HepG2 (cell line): ENCODE measurements at regions not wholly inside any gene's neighbourhood (a gene's known extent, or its start where the extent isn't known, plus 50 kb on each side); places are given as distances from the start of the nearest gene placed in this dataset.

Source experiments
- ATAC-seq: fragments of 200-7000 bp; cut with Tn5 transposase; 3 replicates; pipeline ENCODE4 v1.9.1; 2020; ENCODE audit warnings: mild to moderate bottlenecking, moderate library complexity
- BruUV-seq: library from RNA; stranded (reverse); fragments of 400-500 nt; replicated peaks from 2 replicates; lab custom pipeline; 2021; lab: Mats Ljungman, UMichigan
- CTCF ChIA-PET: fragments of 300-600 bp; formaldehyde crosslinking; extraction: SDS; loops from one replicate; lab custom pipeline; 2021; ENCODE audit warnings: low total read pairs, inconsistent platforms, low intra/inter-chr PET ratio; lab: Yijun Ruan, JAX
- POLR2A ChIA-PET: fragments of 350-600 bp; sonication (Branson Sonifier 250); formaldehyde crosslinking; loops from one replicate; lab custom pipeline; 2020; ENCODE audit warnings: antibody characterized with exemption, inconsistent platforms; lab: Yijun Ruan, JAX
- DNase-seq: peaks from one replicate; pipeline ENCODE4 v3.0.0-alpha.2; 2015; ENCODE audit warnings: low spot score
- FAIRE-seq: peaks from 3 replicates; lab custom pipeline; 2011; peaks lifted over from hg19 to GRCh38; lab: Jason Lieb, UNC
- H2AFZ ChIP-seq: one replicate; pipeline ENCODE4 v1.6.1; 2011; ENCODE audit warnings: low read length, inconsistent platforms
- H3K27ac ChIP-seq: fragments of 300-600 bp; 3 replicates; pipeline ENCODE4 v1.8.0; 2011; ENCODE audit warnings: mixed run types, mild to moderate bottlenecking, mixed read lengths, low read length, inconsistent platforms; ENCODE audit not compliant: insufficient read depth; ENCODE audit errors: extremely low read length
- H3K27me3 ChIP-seq, 2 experiments: fragments of 200-600 bp in 1 of 2; 2 replicates in 1 of 2; 3 replicates in 1 of 2; pipeline versions ENCODE4 v1.6.0 to v1.8.0; 2011; ENCODE audit warnings: low read length in 2 of 2, mild to moderate bottlenecking in 2 of 2, moderate library complexity in 2 of 2, inconsistent platforms in 1 of 2; ENCODE audit not compliant: insufficient read depth in 2 of 2, control insufficient read depth in 1 of 2
- H3K36me3 ChIP-seq, 2 experiments: fragments of 200-600 bp in 1 of 2; replicated peaks in 1 of 2; 2 replicates in 1 of 2; 3 replicates in 1 of 2; pipeline versions ENCODE4 v1.5.1 to v1.8.0; 2011; ENCODE audit warnings: low read length in 2 of 2, inconsistent platforms in 1 of 2; ENCODE audit not compliant: insufficient read depth in 2 of 2, control insufficient read depth in 1 of 2
- H3K4me1 ChIP-seq: 2 replicates; pipeline ENCODE4 v1.5.1; 2012; ENCODE audit warnings: low read length, inconsistent platforms; ENCODE audit not compliant: insufficient read depth
- H3K4me2 ChIP-seq: 2 replicates; pipeline ENCODE4 v1.6.0; 2011; ENCODE audit warnings: low read depth, low read length, inconsistent platforms
- H3K4me3 ChIP-seq, 3 experiments: fragments of 200-600 bp in 1 of 3; sonication (generic), shearing (Covaris generic) in 1 of 3; replicated peaks in 1 of 3; 2 replicates each; pipeline ENCODE4 v1.5.1; 2011 to 2016; ENCODE audit warnings: low read length in 3 of 3, inconsistent platforms in 2 of 3, low read depth in 2 of 3, mild to moderate bottlenecking in 2 of 3, control low read depth in 1 of 3, mixed read lengths in 1 of 3; ENCODE audit not compliant: insufficient read depth in 1 of 3
- H3K79me2 ChIP-seq: one replicate; pipeline ENCODE4 v1.6.1; 2011; ENCODE audit warnings: low read length, inconsistent platforms; ENCODE audit not compliant: insufficient read depth
- H3K9ac ChIP-seq: 2 replicates; pipeline ENCODE4 v1.6.0; 2011; ENCODE audit warnings: mild to moderate bottlenecking, low read depth, low read length, inconsistent platforms; ENCODE audit not compliant: insufficient read depth
- H3K9me3 ChIP-seq: 2 replicates; pipeline ENCODE4 v1.5.1; 2012; ENCODE audit warnings: mild to moderate bottlenecking, low read length
- H4K20me1 ChIP-seq: 2 replicates; pipeline ENCODE4 v1.6.0; 2011; ENCODE audit warnings: inconsistent platforms, mild to moderate bottlenecking, low read length, moderate library complexity; ENCODE audit not compliant: insufficient read depth
- BORCS8-MEF2B ChIP-seq: sonication (generic); formaldehyde crosslinking; IDR thresholded peaks from 2 replicates; pipeline ENCODE4 v1.8.0; 2022; ENCODE audit warnings: mild to moderate bottlenecking, missing genetic modification reagents
- CCDC6 ChIP-seq: sonication (generic); formaldehyde crosslinking; IDR thresholded peaks from 2 replicates; pipeline ENCODE4 v1.8.1; 2022; ENCODE audit warnings: mild to moderate bottlenecking, missing genetic modification reagents, moderate library complexity
- CERS6 ChIP-seq: sonication (generic); formaldehyde crosslinking; IDR thresholded peaks from 2 replicates; pipeline ENCODE4 v1.5.0; 2020; ENCODE audit warnings: missing genetic modification reagents
- EHMT2 ChIP-seq: fragments of 200-600 bp; sonication (generic); IDR thresholded peaks from 2 replicates; pipeline ENCODE4 v1.7.0; 2017; ENCODE audit warnings: antibody characterized with exemption, low read depth, low read length, borderline replicate concordance
- FOXM1 ChIP-seq: sonication (generic); formaldehyde crosslinking; IDR thresholded peaks from 2 replicates; pipeline ENCODE4 v1.5.0; 2020; ENCODE audit warnings: missing genetic modification reagents
- KDM4B ChIP-seq: sonication (generic); formaldehyde crosslinking; IDR thresholded peaks from 2 replicates; pipeline ENCODE4 v1.4.0; 2020; ENCODE audit warnings: missing genetic modification reagents
- MAFK ChIP-seq, 2 experiments: IDR thresholded peaks in 1 of 2; conservative IDR thresholded peaks in 1 of 2; 2 replicates each; pipeline ENCODE4 v1.6.1; 2011; ENCODE audit warnings: improper control_type of control experiment in 2 of 2, low read length in 2 of 2
- NCOA5 ChIP-seq: sonication (generic); formaldehyde crosslinking; IDR thresholded peaks from 2 replicates; pipeline ENCODE4 v1.4.0; 2020; ENCODE audit warnings: missing genetic modification reagents
- PHF5A ChIP-seq: IDR thresholded peaks from one replicate; pipeline ENCODE4 v1.6.1; 2018; ENCODE audit warnings: low read depth, missing genetic modification reagents; ENCODE audit not compliant: unreplicated experiment
- SMAD9 ChIP-seq: sonication (generic); formaldehyde crosslinking; IDR thresholded peaks from 2 replicates; pipeline ENCODE4 v1.5.1; 2020; ENCODE audit warnings: mild to moderate bottlenecking, missing genetic modification reagents
- SMYD3 ChIP-seq: sonication (generic); formaldehyde crosslinking; IDR thresholded peaks from 2 replicates; pipeline ENCODE4 v1.8.1; 2023; ENCODE audit warnings: mild to moderate bottlenecking, missing genetic modification reagents
- ZNF382 ChIP-seq: sonication (generic); formaldehyde crosslinking; IDR thresholded peaks from 2 replicates; pipeline ENCODE4 v1.5.0; 2020; ENCODE audit warnings: missing genetic modification reagents, mild to moderate bottlenecking, borderline replicate concordance
- ZNF414 ChIP-seq: sonication (generic); formaldehyde crosslinking; IDR thresholded peaks from 2 replicates; pipeline ENCODE4 v1.5.0; 2020; ENCODE audit warnings: missing genetic modification reagents
- ZNF460 ChIP-seq: sonication (generic); formaldehyde crosslinking; IDR thresholded peaks from 2 replicates; pipeline ENCODE4 v1.5.1; 2020; ENCODE audit warnings: missing genetic modification reagents, mild to moderate bottlenecking, borderline replicate concordance
- ZNF749 ChIP-seq: sonication (generic); formaldehyde crosslinking; IDR thresholded peaks from 2 replicates; pipeline ENCODE4 v1.8.0; 2022; ENCODE audit warnings: mild to moderate bottlenecking, missing genetic modification reagents, moderate library complexity, borderline replicate concordance
- ZNF782 ChIP-seq: sonication (generic); formaldehyde crosslinking; IDR thresholded peaks from 2 replicates; pipeline ENCODE4 v1.4.0; 2020; ENCODE audit warnings: missing genetic modification reagents, mild to moderate bottlenecking, borderline replicate concordance
- WGBS: methylation state at CpG from one replicate; pipeline ENCODE4 v1.1.6; 2017; ENCODE audit warnings: low lambda C conversion rate; 5-methylcytosine and 5-hydroxymethylcytosine counted together
- in situ Hi-C: cut with HindIII; loops from 2 replicates; pipeline ENCODE4 v1.10.0; 2017; ENCODE audit warnings: low pct_unique_long_range_greater_than_20kb; ENCODE audit not compliant: extremely low pct_ligation_motif_present
- intact Hi-C: fragments of 100-400 bp; cut with micrococcal nuclease; formaldehyde crosslinking; loops from one replicate; pipeline ENCODE4 v1.10.0; 2022; ENCODE audit not compliant: unreplicated experiment

DNA sequence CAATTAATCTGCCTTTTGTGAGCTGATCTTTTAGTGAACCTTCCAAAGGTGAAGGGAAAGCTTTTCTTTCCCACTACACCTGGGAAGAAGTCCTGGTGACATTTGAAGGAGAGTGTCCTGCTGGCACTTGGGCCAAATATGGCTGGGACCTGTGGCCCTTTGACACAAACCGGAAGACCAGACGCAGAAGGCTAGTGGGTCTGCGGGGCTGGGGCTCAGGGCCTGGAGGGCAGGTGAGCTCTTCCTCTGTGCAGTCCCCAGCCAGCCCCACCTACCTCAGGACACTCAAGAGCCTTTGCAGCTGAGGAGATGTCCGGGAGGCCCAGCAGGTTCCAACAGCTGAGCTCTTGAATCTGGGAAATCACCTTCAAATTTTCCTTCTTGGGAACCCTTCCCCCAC, 138.0 kb upstream of the THY1 start:
- Histone ChIP-seq H3K27me3 (peaks cover 0 to 2% of the 10 kb centered on the region in 2 experiments; a peak in 1 of 5 replicates), H3K9ac (no peak overlapping the region), H3K4me1 (no peaks in the 10 kb centered on the region), H3K9me3 (no peaks in the 10 kb centered on the region), H2AFZ (no peak overlapping the region), H3K4me2 (no peak overlapping the region), H3K4me3 (no peak overlapping the region), H3K79me2 (no peaks in the 10 kb centered on the region), H4K20me1 (no peaks in the 10 kb centered on the region), H3K36me3 (no peaks in the 10 kb centered on the region), H3K27ac (no peak overlapping the region)
- BruUV-seq: no TSS peak
- intact Hi-C loops: no loop called here
- FAIRE-seq (no peak), ATAC-seq (no peak), DNase-seq (no peak)
- in situ Hi-C loops: no loop called here
- WGBS: 8% methylated on average over 3 of the region's 4 CpGs
- no peak for TF ChIP-seq EHMT2
- no peak for TF ChIP-seq MAFK (conservative IDR thresholded peaks at IDR 0.05 in 1 of 2, IDR thresholded peaks at IDR 0.05 in 1 of 2; ENCODE audit: low read length in 2 of 2)
- no peak for TF ChIP-seq BORCS8-MEF2B (CRISPR knock-in tag)
- TF ChIP-seq FOXM1 (CRISPR knock-in tag): no peak
- TF ChIP-seq PHF5A (CRISPR knock-in tag): no peak
- no peak for TF ChIP-seq NCOA5 (CRISPR knock-in tag)
- no peak for TF ChIP-seq ZNF782 (CRISPR knock-in tag)
- no peak for TF ChIP-seq SMYD3 (CRISPR knock-in tag)
- TF ChIP-seq ZNF382 (CRISPR knock-in tag): no peak
- TF ChIP-seq SMAD9 (CRISPR knock-in tag): no peak
- TF ChIP-seq ZNF749: no peak
- no peak for TF ChIP-seq CCDC6 (CRISPR knock-in tag)
- TF ChIP-seq ZNF414 (CRISPR knock-in tag): no peak
- no peak for TF ChIP-seq CERS6 (CRISPR knock-in tag)
- TF ChIP-seq KDM4B (CRISPR knock-in tag): no peak
- no peak for TF ChIP-seq ZNF460
- ChIA-PET POLR2A (no interaction called here), CTCF (no interaction called here)
